Neuronal stem cell (in vitro differentiated cells): ENCODE measurements at regions not wholly inside any gene's neighbourhood (a gene's known extent, or its start where the extent isn't known, plus 50 kb on each side); places are given as distances from the start of the nearest gene placed in this dataset.

Experiments used
- DNase-seq: peaks from one replicate; pipeline ENCODE4 v3.0.0-alpha.2; 2013; ENCODE audit warnings: low spot score
- H2AFZ ChIP-seq: one replicate; pipeline ENCODE4 v1.6.1; 2013; ENCODE audit warnings: mild to moderate bottlenecking, low read length, inconsistent platforms
- H2AK5ac ChIP-seq: 2 replicates; pipeline ENCODE4 v1.6.1; 2013; ENCODE audit warnings: low read depth, mild to moderate bottlenecking, inconsistent platforms, low read length, moderate library complexity, mixed read lengths
- H2BK120ac ChIP-seq: 2 replicates; pipeline ENCODE4 v1.6.1; 2013; ENCODE audit warnings: low read depth, mild to moderate bottlenecking, inconsistent platforms, low read length, moderate library complexity, mixed read lengths
- H2BK12ac ChIP-seq: one replicate; pipeline ENCODE4 v1.6.1; 2013; ENCODE audit warnings: low read length, inconsistent platforms
- H2BK15ac ChIP-seq: 2 replicates; pipeline ENCODE4 v1.6.1; 2013; ENCODE audit warnings: mild to moderate bottlenecking, low read length, inconsistent platforms, mixed read lengths
- H2BK5ac ChIP-seq: one replicate; pipeline ENCODE4 v1.6.1; 2013; ENCODE audit warnings: inconsistent platforms, mild to moderate bottlenecking, low read length, moderate library complexity
- H3K14ac ChIP-seq: one replicate; pipeline ENCODE4 v1.6.1; 2013; ENCODE audit warnings: low read length, inconsistent platforms
- H3K18ac ChIP-seq: 2 replicates; pipeline ENCODE4 v1.6.1; 2013; ENCODE audit warnings: low read length, inconsistent platforms
- H3K23ac ChIP-seq: 2 replicates; pipeline ENCODE4 v1.6.1; 2013; ENCODE audit warnings: low read depth, mild to moderate bottlenecking, mixed read lengths, low read length, inconsistent platforms; ENCODE audit not compliant: poor library complexity
- H3K27ac ChIP-seq: replicated peaks from 3 replicates; pipeline ENCODE4 v1.5.1; 2013; ENCODE audit warnings: low read length, inconsistent platforms
- H3K27me3 ChIP-seq, 3 experiments: 2 replicates each; pipeline ENCODE4 v1.6.1; 2013; ENCODE audit warnings: low read length in 3 of 3, mild to moderate bottlenecking in 2 of 3, inconsistent platforms in 1 of 3, low read depth in 1 of 3, mixed read lengths in 1 of 3, moderate library complexity in 1 of 3; ENCODE audit not compliant: control insufficient read depth in 3 of 3, insufficient read depth in 3 of 3
- H3K36me3 ChIP-seq, 2 donors: replicated peaks in 1 of 2; 2 replicates each; pipeline ENCODE4 v1.6.1; 2013; ENCODE audit warnings: low read length in 2 of 2; ENCODE audit not compliant: control insufficient read depth in 2 of 2, insufficient read depth in 2 of 2
- H3K4ac ChIP-seq: 2 replicates; pipeline ENCODE4 v1.6.1; 2013; ENCODE audit warnings: inconsistent platforms, mild to moderate bottlenecking, low read length, moderate library complexity
- H3K4me1 ChIP-seq, 2 donors: 1 replicate in 1 of 2; 2 replicates in 1 of 2; pipeline ENCODE4 v1.6.1; 2013; ENCODE audit warnings: low read length in 2 of 2, low read depth in 1 of 2; ENCODE audit not compliant: control insufficient read depth in 2 of 2, insufficient read depth in 1 of 2
- H3K4me2 ChIP-seq: one replicate; pipeline ENCODE4 v1.6.1; 2013; ENCODE audit warnings: mild to moderate bottlenecking, low read length, inconsistent platforms; ENCODE audit not compliant: insufficient read depth, poor library complexity, severe bottlenecking
- H3K4me3 ChIP-seq, 2 donors: 2 replicates each; pipeline ENCODE4 v1.5.1; 2013; ENCODE audit warnings: low read length in 2 of 2, mild to moderate bottlenecking in 2 of 2, inconsistent platforms in 1 of 2, moderate library complexity in 1 of 2
- H3K79me1 ChIP-seq: one replicate; pipeline ENCODE4 v1.6.1; 2013; ENCODE audit warnings: low read depth, mild to moderate bottlenecking, inconsistent platforms, low read length, moderate library complexity
- H3K9ac ChIP-seq: one replicate; pipeline ENCODE4 v1.6.1; 2013; ENCODE audit warnings: mild to moderate bottlenecking, low read depth, low read length, inconsistent platforms; ENCODE audit not compliant: poor library complexity
- H3K9me3 ChIP-seq, 2 donors: replicated peaks in 1 of 2; 2 replicates each; pipeline versions ENCODE3 to v1.6.1; 2013; ENCODE audit warnings: low read length in 2 of 2, mild to moderate bottlenecking in 2 of 2, inconsistent platforms in 1 of 2, low read depth in 1 of 2, mixed read lengths in 1 of 2, moderate library complexity in 1 of 2; ENCODE audit not compliant: control insufficient read depth in 2 of 2, insufficient read depth in 1 of 2
- H4K8ac ChIP-seq: one replicate; pipeline ENCODE4 v1.6.1; 2013; ENCODE audit warnings: low read depth, mild to moderate bottlenecking, inconsistent platforms, low read length, moderate library complexity
- H4K91ac ChIP-seq: one replicate; pipeline ENCODE4 v1.6.1; 2013; ENCODE audit warnings: low read length, low read depth, mild to moderate bottlenecking, inconsistent platforms; ENCODE audit not compliant: poor library complexity
- WGBS, 2 donors: extraction: QIAGEN DNeasy Blood & Tissue Kit; methylation state at CpG; one replicate each; pipeline ENCODE4 v1.1.7; 2013; ENCODE audit warnings: missing lambda C conversion rate in 2 of 2, mixed read lengths in 1 of 2; ENCODE audit not compliant: insufficient read length in 2 of 2, insufficient replicate concordance in 1 of 2; ENCODE audit errors: extremely low coverage in 2 of 2; 5-methylcytosine and 5-hydroxymethylcytosine counted together

DNA sequence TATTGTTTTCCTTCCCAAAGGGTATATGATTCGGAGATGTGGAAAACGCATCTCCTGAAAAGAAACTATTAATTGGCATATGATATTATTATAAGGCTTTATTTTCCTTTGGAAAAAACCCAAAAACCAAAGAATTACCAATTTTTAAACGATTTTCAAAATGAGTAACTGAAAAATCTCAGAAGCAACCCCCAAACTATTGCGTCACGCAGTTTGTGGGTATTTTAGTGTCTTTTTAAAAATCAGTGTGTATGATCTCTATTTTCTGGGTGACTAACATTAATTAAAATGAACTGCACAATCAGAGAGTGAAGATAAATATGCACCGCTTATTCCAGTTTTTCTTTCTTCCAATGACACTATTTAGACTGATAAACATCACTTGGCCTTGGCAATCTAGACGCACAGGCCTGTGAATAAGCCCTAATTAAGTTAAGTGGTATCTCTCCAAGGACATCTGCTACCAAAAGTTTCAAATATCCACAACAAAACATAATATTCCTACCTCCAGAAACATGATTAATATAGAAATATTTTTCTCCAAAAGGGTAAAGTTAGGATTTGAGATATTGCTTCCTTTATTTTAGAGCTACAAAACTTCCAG lies 511.5 kb upstream of the FAM241A start:
- Histone ChIP-seq H4K8ac (no peak overlapping the region), H3K9me3 (no peaks in the 10 kb centered on the region), H2AK5ac (no peak overlapping the region), H3K4me3 (no peak overlapping the region), H3K9ac (no peak overlapping the region), H2BK120ac (no peak overlapping the region), H3K27ac (no peak overlapping the region), H3K27me3 (peaks cover 0 to 32% (median 0%) of the 10 kb centered on the region in 3 experiments), H2BK5ac (no peak overlapping the region), H3K4me2 (no peak overlapping the region), H2AFZ (no peak overlapping the region), H3K36me3 (no peaks in the 10 kb centered on the region), H2BK15ac (no peak overlapping the region), H3K4me1 (no peaks in the 10 kb centered on the region), H3K23ac (no peak overlapping the region), H3K4ac (no peak overlapping the region), H2BK12ac (no peak overlapping the region), H4K91ac (no peak overlapping the region), H3K14ac (no peak overlapping the region), H3K79me1 (no peaks in the 10 kb centered on the region), H3K18ac (no peak overlapping the region)
- DNase-seq: no peak
- no CpG with 5 or more reads among the region's 7 CpGs for WGBS, 2 donors

- WGBS, 2 donors: no CpG with 5 or more reads among the region's 1 CpG
Observed at GRCh38 chr4:111635646-111636045, 509.6 kb upstream of the FAM241A start.

GRCh38 chr4:111636961-111637585 lies 508.2 kb upstream of the FAM241A start:
- Histone ChIP-seq H2BK15ac (no peak overlapping the region), H3K18ac (no peak overlapping the region), H2BK120ac (no peak overlapping the region), H4K8ac (no peak overlapping the region), H2AFZ (no peak overlapping the region), H4K91ac (no peak overlapping the region), H3K14ac (no peak overlapping the region), H3K23ac (no peak overlapping the region), H3K36me3 (no peaks in the 10 kb centered on the region), H2AK5ac (no peak overlapping the region), H3K4me2 (no peak overlapping the region), H3K4me1 (no peaks in the 10 kb centered on the region), H3K4ac (no peak overlapping the region), H2BK12ac (no peak overlapping the region), H3K4me3 (no peak overlapping the region), H3K9ac (no peak overlapping the region), H2BK5ac (no peak overlapping the region), H3K79me1 (no peaks in the 10 kb centered on the region), H3K27me3 (peaks cover 0 to 36% (median 0%) of the 10 kb centered on the region in 3 experiments), H3K9me3 (no peaks in the 10 kb centered on the region), H3K27ac (no peak overlapping the region)
- WGBS, 2 donors: no CpG with 5 or more reads among the region's 2 CpGs
- no peak for DNase-seq

More at GRCh38 chr4:111635646-111636045, 509.6 kb upstream of the FAM241A start:
- Histone ChIP-seq H3K14ac (no peak overlapping the region), H2BK15ac (no peak overlapping the region), H4K8ac (no peak overlapping the region), H3K27me3 (peaks cover 0 to 36% (median 0%) of the 10 kb centered on the region in 3 experiments), H3K36me3 (no peaks in the 10 kb centered on the region), H3K9me3 (no peaks in the 10 kb centered on the region), H2AFZ (no peak overlapping the region), H3K4me3 (no peak overlapping the region), H2AK5ac (no peak overlapping the region), H3K9ac (no peak overlapping the region), H3K4me2 (no peak overlapping the region), H3K4me1 (no peaks in the 10 kb centered on the region), H3K79me1 (no peaks in the 10 kb centered on the region), H3K4ac (no peak overlapping the region), H2BK5ac (no peak overlapping the region), H4K91ac (no peak overlapping the region), H3K18ac (no peak overlapping the region), H2BK120ac (no peak overlapping the region), H2BK12ac (no peak overlapping the region), H3K23ac (no peak overlapping the region), H3K27ac (no peak overlapping the region)
- DNase-seq: no peak

GRCh38 chr4:111639120-111639690 lies 506.0 kb upstream of the FAM241A start:
- H4K8ac ChIP-seq: no peak overlapping the region
- no peak overlapping the region for H3K14ac ChIP-seq
- H3K4me2 ChIP-seq: no peak overlapping the region
- H3K4me3 ChIP-seq: no peak overlapping the region
- no peak overlapping the region for H3K23ac ChIP-seq
- no peak overlapping the region for H3K9ac ChIP-seq
- no peak for DNase-seq
- no peak overlapping the region for H4K91ac ChIP-seq
- H3K27ac ChIP-seq: no peak overlapping the region
- H2BK5ac ChIP-seq: no peak overlapping the region
- H3K18ac ChIP-seq: no peak overlapping the region
- no peak overlapping the region for H2BK12ac ChIP-seq
- peaks cover 0 to 22% (median 0%) of the 10 kb centered on the region in 3 experiments for H3K27me3 ChIP-seq
- no CpG with 5 or more reads among the region's 3 CpGs for WGBS, 2 donors
- no peak overlapping the region for H2AFZ ChIP-seq
- no peak overlapping the region for H2BK120ac ChIP-seq
- H2BK15ac ChIP-seq: no peak overlapping the region
- H3K4ac ChIP-seq: no peak overlapping the region
- no peak overlapping the region for H2AK5ac ChIP-seq
- H3K9me3 ChIP-seq: no peaks in the 10 kb centered on the region
- H3K4me1 ChIP-seq: no peaks in the 10 kb centered on the region
- H3K79me1 ChIP-seq: no peaks in the 10 kb centered on the region
- H3K36me3 ChIP-seq: no peaks in the 10 kb centered on the region
